SK-N-SH (cell line): ENCODE measurements at regions not wholly inside any gene's neighbourhood (a gene's known extent, or its start where the extent isn't known, plus 50 kb on each side); places are given as distances from the start of the nearest gene placed in this dataset.

Experiments used
- CTCF ChIA-PET: fragments of 300-600, 350-600 bp; formaldehyde crosslinking; extraction: SDS; loops from one replicate; lab custom pipeline; 2021; lab: Yijun Ruan, JAX
- POLR2A ChIA-PET: fragments of 350-600 bp; sonication (Branson Sonifier 250); formaldehyde crosslinking; extraction: SDS; loops from one replicate; lab custom pipeline; 2020; ENCODE audit warnings: antibody characterized with exemption, inconsistent platforms; lab: Yijun Ruan, JAX
- DNase-seq: peaks from one replicate; pipeline ENCODE4 v3.0.0; 2012
- H2AFZ ChIP-seq: fragments of 200-600 bp; sonication (generic); 2 replicates; pipeline ENCODE4 v1.8.1; 2016; ENCODE audit warnings: antibody characterized with exemption, mild to moderate bottlenecking, low read depth
- H3F3A ChIP-seq: fragments of 200-600 bp; sonication (generic); replicated peaks from 2 replicates; pipeline ENCODE3; 2016; ENCODE audit warnings: antibody characterized with exemption, mild to moderate bottlenecking; ENCODE audit not compliant: insufficient read depth
- H3K27ac ChIP-seq, 2 experiments: fragments of 200-500 bp in 1 of 2; fragments of 200-600 bp in 1 of 2; sonication (Bioruptor generic) in 1 of 2; sonication (generic), shearing (Covaris generic) in 1 of 2; 2 replicates each; pipeline versions ENCODE4 v1.5.1 to v1.6.1; 2014 to 2016; ENCODE audit warnings: low read depth in 2 of 2, inconsistent platforms in 1 of 2, low read length in 1 of 2, mild to moderate bottlenecking in 1 of 2, mixed read lengths in 1 of 2
- H3K27me3 ChIP-seq: fragments of 200-600 bp; sonication (generic), shearing (Covaris generic); 2 replicates; pipeline ENCODE4 v1.6.1; 2016; ENCODE audit warnings: mixed run types; ENCODE audit not compliant: insufficient read depth
- H3K36me3 ChIP-seq, 2 experiments: fragments of 200-500 bp in 1 of 2; fragments of 200-600 bp in 1 of 2; sonication (Bioruptor generic) in 1 of 2; sonication (generic) in 1 of 2; replicated peaks in 1 of 2; 2 replicates each; pipeline versions ENCODE3 to v1.5.1; 2014 to 2016; ENCODE audit warnings: low read length in 1 of 2, mild to moderate bottlenecking in 1 of 2; ENCODE audit not compliant: insufficient read depth in 2 of 2, control insufficient read depth in 1 of 2
- H3K4me1 ChIP-seq, 2 experiments: fragments of 200-500 bp in 1 of 2; fragments of 200-600 bp in 1 of 2; sonication (Bioruptor generic) in 1 of 2; sonication (generic), shearing (Covaris generic) in 1 of 2; 2 replicates each; pipeline versions ENCODE4 v1.5.1 to v1.6.1; 2014 to 2016; ENCODE audit warnings: low read depth in 1 of 2, low read length in 1 of 2, mixed run types in 1 of 2; ENCODE audit not compliant: insufficient read depth in 2 of 2, control insufficient read depth in 1 of 2
- H3K4me2 ChIP-seq: fragments of 200-600 bp; sonication (generic), shearing (Covaris generic); 2 replicates; pipeline ENCODE4 v1.6.1; 2017; ENCODE audit warnings: mixed run types
- H3K4me3 ChIP-seq, 2 experiments: fragments of 200-500 bp in 1 of 2; fragments of 200-600 bp in 1 of 2; sonication (Bioruptor generic) in 1 of 2; sonication (generic), shearing (Covaris generic) in 1 of 2; 2 replicates each; pipeline versions ENCODE4 v1.5.1 to v1.8.1; 2014 to 2016; ENCODE audit warnings: low read depth in 2 of 2, inconsistent platforms in 1 of 2, low read length in 1 of 2, mild to moderate bottlenecking in 1 of 2, mixed read lengths in 1 of 2, moderate library complexity in 1 of 2
- H3K79me2 ChIP-seq: fragments of 200-600 bp; sonication (generic); 2 replicates; pipeline ENCODE4 v1.8.1; 2017; ENCODE audit warnings: mild to moderate bottlenecking; ENCODE audit not compliant: insufficient read depth
- H3K9ac ChIP-seq: fragments of 200-600 bp; sonication (generic); 2 replicates; pipeline ENCODE4 v1.6.1; 2017; ENCODE audit warnings: mixed run types
- H3K9me2 ChIP-seq: fragments of 200-600 bp; sonication (generic); 2 replicates; pipeline ENCODE4 v1.6.1; 2017; ENCODE audit warnings: mixed run types
- H3K9me3 ChIP-seq: fragments of 200-600 bp; sonication (generic); 2 replicates; pipeline ENCODE4 v1.6.1; 2017; ENCODE audit warnings: mixed run types, mild to moderate bottlenecking, moderate library complexity
- H4K20me1 ChIP-seq: fragments of 200-600 bp; sonication (generic); 2 replicates; pipeline ENCODE4 v1.6.1; 2017; ENCODE audit warnings: mild to moderate bottlenecking, mixed run types; ENCODE audit not compliant: insufficient read depth
- CTCF ChIP-seq: fragments of 200-600 bp; sonication (generic); IDR thresholded peaks from 2 replicates; pipeline ENCODE4 v1.6.1; 2017; ENCODE audit warnings: antibody characterized with exemption, mild to moderate bottlenecking, moderate library complexity
- ELF1 ChIP-seq: IDR thresholded peaks from 2 replicates; pipeline ENCODE4 v1.4.0; 2012
- EZH2phosphoT487 ChIP-seq: fragments of 200-600 bp; sonication (generic); IDR thresholded peaks from 2 replicates; pipeline ENCODE4 v1.6.1; 2017; ENCODE audit warnings: low read depth, mixed run types, mild to moderate bottlenecking, antibody characterized with exemption, moderate library complexity, borderline replicate concordance
- JUND ChIP-seq: IDR thresholded peaks from 2 replicates; pipeline ENCODE4 v1.4.0; 2012
- MXI1 ChIP-seq: IDR thresholded peaks from 2 replicates; pipeline ENCODE4 v1.6.1; 2012; ENCODE audit warnings: mild to moderate bottlenecking, low read depth, low read length, improper control_type of control experiment
- NFIC ChIP-seq: IDR thresholded peaks from 2 replicates; pipeline ENCODE4 v1.4.0; 2012; ENCODE audit warnings: borderline replicate concordance
- NRF1 ChIP-seq: IDR thresholded peaks from 2 replicates; pipeline ENCODE4 v1.6.1; 2012; ENCODE audit warnings: low read depth, mild to moderate bottlenecking, low read length
- PBX3 ChIP-seq: IDR thresholded peaks from 2 replicates; pipeline ENCODE4; 2012
- POLR2AphosphoS5 ChIP-seq: IDR thresholded peaks from 2 replicates; pipeline ENCODE4 v1.6.1; 2012; ENCODE audit warnings: low read depth, low read length
- RCOR1 ChIP-seq: fragments of 150-350 bp; IDR thresholded peaks from 2 replicates; pipeline ENCODE4 v1.6.1; 2017; ENCODE audit warnings: antibody characterized with exemption, low read length
- TAF1 ChIP-seq: IDR thresholded peaks from 2 replicates; pipeline ENCODE4 v1.6.1; 2012; ENCODE audit warnings: low read depth, mild to moderate bottlenecking, low read length, moderate library complexity, borderline replicate concordance
- TCF12 ChIP-seq: IDR thresholded peaks from 2 replicates; pipeline ENCODE4 v1.4.0; 2012
- USF2 ChIP-seq: fragments of 150-350 bp; IDR thresholded peaks from 2 replicates; pipeline ENCODE4 v1.6.1; 2017; ENCODE audit warnings: antibody characterized with exemption, low read length, low read depth, borderline replicate concordance
- WGBS: methylation state at CpG from one replicate; pipeline ENCODE4 v1.1.6; 2017; ENCODE audit warnings: low lambda C conversion rate; 5-methylcytosine and 5-hydroxymethylcytosine counted together
- TF ChIP-seq, protein P1 (sequence below): IDR thresholded peaks from 2 replicates; pipeline ENCODE4 v1.6.1; 2012; ENCODE audit warnings: mild to moderate bottlenecking, low read depth, low read length, moderate library complexity
- TF ChIP-seq, protein P2 (sequence below): fragments of 150-350 bp; IDR thresholded peaks from 2 replicates; pipeline ENCODE4 v1.6.1; 2016; ENCODE audit warnings: mild to moderate bottlenecking, low read depth, low read length

DNA sequence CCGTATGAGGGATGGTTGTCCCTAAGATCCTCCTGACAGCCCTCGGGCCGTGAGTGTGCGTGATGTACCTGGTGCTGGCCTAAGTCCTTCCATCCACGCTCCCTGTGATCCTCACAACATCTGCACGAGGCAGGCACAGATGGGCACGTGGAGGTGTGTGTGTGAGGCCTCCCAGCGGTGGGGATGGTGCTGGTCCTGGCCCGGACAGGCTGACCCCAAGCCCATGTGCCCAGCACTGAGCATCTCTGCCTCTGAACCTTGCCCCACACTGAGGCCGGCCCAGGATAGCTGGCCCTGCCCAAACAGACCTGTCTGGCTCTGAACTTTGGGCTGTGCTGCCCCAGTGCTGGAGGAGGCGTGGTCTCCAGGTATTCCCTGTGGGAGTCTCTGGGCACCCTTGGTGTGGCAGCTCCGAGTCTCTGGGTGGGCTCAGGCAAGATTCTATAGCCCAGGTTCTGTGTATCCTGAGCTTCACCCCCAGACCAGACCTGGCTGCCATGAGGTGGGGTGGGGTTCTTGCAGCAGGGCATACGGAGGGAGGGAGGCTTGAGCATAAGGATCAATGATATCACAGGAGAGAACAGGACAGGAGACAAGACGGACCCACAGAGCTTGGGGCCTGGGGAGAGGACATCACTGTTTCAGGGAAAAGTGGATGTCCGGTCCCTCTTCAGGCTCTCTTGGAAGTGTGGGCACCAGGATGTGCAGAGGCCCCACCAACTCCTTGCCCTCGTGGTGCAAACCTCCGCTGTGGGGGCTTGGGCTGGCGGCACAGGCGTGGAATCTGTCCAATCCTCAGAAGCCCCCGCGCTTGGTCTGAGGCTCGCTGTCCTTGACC is 881.8 kb downstream of the BRD1 start:
- Histone ChIP-seq H3K27me3 (no peaks in the 10 kb centered on the region; the same call in 1 of the 2 replicates), H3K4me3 (no peak overlapping the region), H3K27ac (no peak overlapping the region), H3F3A (no peaks in the 10 kb centered on the region), H3K4me2 (no peak overlapping the region), H4K20me1 (no peaks in the 10 kb centered on the region), H2AFZ (no peak overlapping the region), H3K36me3 (no peaks in the 10 kb centered on the region), H3K79me2 (no peaks in the 10 kb centered on the region), H3K9me2 (no peaks in the 10 kb centered on the region)
- ChIA-PET POLR2A (no interaction called here), CTCF (interaction anchor here (0.6 kb wide), 1 partner anchor 12 kb away, joined by 3 read pairs; no protein-coding TSS in a partner anchor)
- 53% methylated on average over 9 of the region's 22 CpGs for WGBS
- TF ChIP-seq, protein P1, sequence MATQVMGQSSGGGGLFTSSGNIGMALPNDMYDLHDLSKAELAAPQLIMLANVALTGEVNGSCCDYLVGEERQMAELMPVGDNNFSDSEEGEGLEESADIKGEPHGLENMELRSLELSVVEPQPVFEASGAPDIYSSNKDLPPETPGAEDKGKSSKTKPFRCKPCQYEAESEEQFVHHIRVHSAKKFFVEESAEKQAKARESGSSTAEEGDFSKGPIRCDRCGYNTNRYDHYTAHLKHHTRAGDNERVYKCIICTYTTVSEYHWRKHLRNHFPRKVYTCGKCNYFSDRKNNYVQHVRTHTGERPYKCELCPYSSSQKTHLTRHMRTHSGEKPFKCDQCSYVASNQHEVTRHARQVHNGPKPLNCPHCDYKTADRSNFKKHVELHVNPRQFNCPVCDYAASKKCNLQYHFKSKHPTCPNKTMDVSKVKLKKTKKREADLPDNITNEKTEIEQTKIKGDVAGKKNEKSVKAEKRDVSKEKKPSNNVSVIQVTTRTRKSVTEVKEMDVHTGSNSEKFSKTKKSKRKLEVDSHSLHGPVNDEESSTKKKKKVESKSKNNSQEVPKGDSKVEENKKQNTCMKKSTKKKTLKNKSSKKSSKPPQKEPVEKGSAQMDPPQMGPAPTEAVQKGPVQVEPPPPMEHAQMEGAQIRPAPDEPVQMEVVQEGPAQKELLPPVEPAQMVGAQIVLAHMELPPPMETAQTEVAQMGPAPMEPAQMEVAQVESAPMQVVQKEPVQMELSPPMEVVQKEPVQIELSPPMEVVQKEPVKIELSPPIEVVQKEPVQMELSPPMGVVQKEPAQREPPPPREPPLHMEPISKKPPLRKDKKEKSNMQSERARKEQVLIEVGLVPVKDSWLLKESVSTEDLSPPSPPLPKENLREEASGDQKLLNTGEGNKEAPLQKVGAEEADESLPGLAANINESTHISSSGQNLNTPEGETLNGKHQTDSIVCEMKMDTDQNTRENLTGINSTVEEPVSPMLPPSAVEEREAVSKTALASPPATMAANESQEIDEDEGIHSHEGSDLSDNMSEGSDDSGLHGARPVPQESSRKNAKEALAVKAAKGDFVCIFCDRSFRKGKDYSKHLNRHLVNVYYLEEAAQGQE: no peak
- TF ChIP-seq, protein P2, sequence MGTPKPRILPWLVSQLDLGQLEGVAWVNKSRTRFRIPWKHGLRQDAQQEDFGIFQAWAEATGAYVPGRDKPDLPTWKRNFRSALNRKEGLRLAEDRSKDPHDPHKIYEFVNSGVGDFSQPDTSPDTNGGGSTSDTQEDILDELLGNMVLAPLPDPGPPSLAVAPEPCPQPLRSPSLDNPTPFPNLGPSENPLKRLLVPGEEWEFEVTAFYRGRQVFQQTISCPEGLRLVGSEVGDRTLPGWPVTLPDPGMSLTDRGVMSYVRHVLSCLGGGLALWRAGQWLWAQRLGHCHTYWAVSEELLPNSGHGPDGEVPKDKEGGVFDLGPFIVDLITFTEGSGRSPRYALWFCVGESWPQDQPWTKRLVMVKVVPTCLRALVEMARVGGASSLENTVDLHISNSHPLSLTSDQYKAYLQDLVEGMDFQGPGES: no peak
- TF ChIP-seq ELF1 (no peak), NRF1 (no peak), NFIC (no peak)
- TF ChIP-seq, all 33 proteins: peak for 0
- H3K9ac ChIP-seq: no peak overlapping the region
- peaks cover 0 to 3% of the 10 kb centered on the region in 2 experiments; a peak in 1 of 4 replicates for H3K4me1 ChIP-seq
- DNase-seq: no peak
- H3K9me3 ChIP-seq: no peaks in the 10 kb centered on the region

- no peaks in the 10 kb centered on the region for H3K9me2 ChIP-seq
- no peak overlapping the region for H3K27ac ChIP-seq
- no peak overlapping the region for H2AFZ ChIP-seq
- DNase-seq: no peak
- no peaks in the 10 kb centered on the region for H3K79me2 ChIP-seq
- no peaks in the 10 kb centered on the region for H3K9me3 ChIP-seq
- H3K4me1 ChIP-seq: peaks cover 0 to 3% of the 10 kb centered on the region in 2 experiments; a peak in 1 of 4 replicates
- no peaks in the 10 kb centered on the region for H4K20me1 ChIP-seq
- no peak overlapping the region for H3K9ac ChIP-seq
- no peaks in the 10 kb centered on the region for H3F3A ChIP-seq
- H3K27me3 ChIP-seq: no peaks in the 10 kb centered on the region; the same call in 1 of the 2 replicates
- no peak overlapping the region for H3K4me3 ChIP-seq
- 51% methylated on average over 26 of the region's 38 CpGs for WGBS
- TF ChIP-seq RCOR1 (no peak), PBX3 (no peak), TAF1 (no peak), CTCF (no peak), MXI1 (no peak), TCF12 (no peak), POLR2AphosphoS5 (no peak), USF2 (no peak), JUND (no peak), NFIC (no peak), EZH2phosphoT487 (no peak)
- H3K4me2 ChIP-seq: no peak overlapping the region
- H3K36me3 ChIP-seq: no peaks in the 10 kb centered on the region
- ChIA-PET POLR2A (no interaction called here), CTCF (interaction anchor here (1.1 to 1.6 kb wide), 5 partner anchors 12 to 375 kb away, joined by 3 to 7 read pairs (median 4); no protein-coding TSS in a partner anchor)
These were observed 882.7 kb downstream of the BRD1 start for GRCh38 chr22:48944751-48945620.
